Spleen (tissue), 11 donors: ENCODE measurements at regions not wholly inside any gene's neighbourhood (a gene's known extent, or its start where the extent isn't known, plus 50 kb on each side); places are given as distances from the start of the nearest gene placed in this dataset.
"Not testable (repeated sequence)": the region's sequence is repeated elsewhere in the genome, so short reads cannot be mapped to it uniquely, and the experiment has no call there.

ENCODE experiments used
- DNase-seq: peaks from one replicate; pipeline ENCODE4 v3.0.0-alpha.2; 2020
- H3K27ac ChIP-seq, 8 donors: fragments of 200-600 bp; sonication (generic) in 7 of 8; 1 replicate in 4 of 8; 2 replicates in 4 of 8; pipeline versions ENCODE4 v1.5.0 to v1.8.0; 2016 to 2021; ENCODE audit warnings: inconsistent platforms in 4 of 8, mild to moderate bottlenecking in 4 of 8, moderate library complexity in 1 of 8
- H3K27me3 ChIP-seq, 7 donors: fragments of 200-600 bp; sonication (generic) in 6 of 7; replicated peaks in 1 of 7; 1 replicate in 4 of 7; 2 replicates in 3 of 7; pipeline versions ENCODE4 v1.5.0 to v1.8.0; 2016 to 2021; ENCODE audit warnings: inconsistent platforms in 3 of 7, mild to moderate bottlenecking in 1 of 7
- H3K36me3 ChIP-seq, 6 donors: fragments of 200-600 bp; sonication (generic) in 5 of 6; 1 replicate in 4 of 6; 2 replicates in 2 of 6; pipeline versions ENCODE4 v1.5.0 to v1.8.0; 2016 to 2021; ENCODE audit warnings: inconsistent platforms in 2 of 6
- H3K4me1 ChIP-seq, 6 donors: fragments of 200-600 bp; sonication (generic) in 5 of 6; 1 replicate in 3 of 6; 2 replicates in 3 of 6; pipeline versions ENCODE4 v1.5.0 to v1.8.0; 2016 to 2021; ENCODE audit warnings: inconsistent platforms in 3 of 6
- H3K4me3 ChIP-seq, 8 donors: fragments of 200-600 bp; sonication (generic) in 7 of 8; 1 replicate in 4 of 8; 2 replicates in 4 of 8; pipeline versions ENCODE4 v1.5.0 to v1.8.0; 2016 to 2021; ENCODE audit warnings: inconsistent platforms in 4 of 8, mild to moderate bottlenecking in 4 of 8, moderate library complexity in 2 of 8
- H3K9me3 ChIP-seq, 8 donors: fragments of 200-600 bp; sonication (generic) in 7 of 8; 1 replicate in 4 of 8; 2 replicates in 4 of 8; pipeline versions ENCODE4 v1.5.0 to v1.8.0; 2016 to 2021; ENCODE audit warnings: inconsistent platforms in 4 of 8
- CTCF ChIP-seq, 11 experiments: fragments of 200-600 bp in 7 of 11; fragments of 450-650 bp in 4 of 11; sonication (generic) in 4 of 11; IDR thresholded peaks in 8 of 11; conservative IDR thresholded peaks in 3 of 11; 1 replicate in 7 of 11; 2 replicates in 4 of 11; pipeline versions ENCODE4 v1.4.0 to v1.8.0; 2016 to 2021; ENCODE audit warnings: antibody characterized with exemption in 11 of 11, inconsistent platforms in 4 of 11, mild to moderate bottlenecking in 1 of 11
- POLR2A ChIP-seq, 3 donors: fragments of 450-650 bp; IDR thresholded peaks; one replicate each; pipeline ENCODE4 v1.5.1; 2017; ENCODE audit warnings: antibody characterized with exemption in 3 of 3, mild to moderate bottlenecking in 1 of 3
- POLR2AphosphoS5 ChIP-seq, 3 donors: sonication (generic); formaldehyde crosslinking; IDR thresholded peaks; one replicate each; pipeline ENCODE4 v1.5.1; 2017; ENCODE audit warnings: antibody characterized with exemption in 3 of 3
- WGBS, 5 donors: extraction: QIAGEN DNeasy Blood & Tissue Kit in 3 of 5; methylation state at CpG; one replicate each; pipeline versions ENCODE4 v1.1.5 to v1.1.7; 2013 to 2018; 5-methylcytosine and 5-hydroxymethylcytosine counted together
- intact Hi-C: fragments of 100-400 bp; cut with DNase I; formaldehyde crosslinking; loops from one replicate; pipeline ENCODE4 v1.15.0; 2023; ENCODE audit warnings: low total_unique reads
- donor health status: healthy with polysubstance abuse.
- donor health status: DM: no; HTN: no; CAD: no; lungs with moderate emphysema.
- donor health status: DM: no; HTN: no; CAD: no.
- donor health status: Bipolar disorder and iron deficiency.
- donor health status: healthy.
- donor health status: DM: no; HTN: no; CAD: no.
- donor health status: DM: yes; HTN: yes; CAD: no.

- 68 to 73% (median 70%) methylated on average over 14 of the region's 14 CpGs for WGBS, 5 donors
Observed at GRCh38 chr20:48503166-48503815, 324.5 kb downstream of the PREX1 start.

GRCh38 chr20:48502758-48503157, 325.0 kb downstream of the PREX1 start:
- intact Hi-C loops = no loop called here
- TF ChIP-seq POLR2A (IDR thresholded peaks at IDR 0.05) (no peak), CTCF (IDR thresholded peaks at IDR 0.05 in 8 of 11, conservative IDR thresholded peaks at IDR 0.05 in 3 of 11) (no peak), POLR2AphosphoS5 (IDR thresholded peaks at IDR 0.05) (no peak)
- WGBS, 5 donors = 84 to 91% (median 87%) methylated on average over 9 of the region's 9 CpGs
- no peaks in the 10 kb centered on the region for H3K36me3 ChIP-seq
- H3K4me3 ChIP-seq = no peak overlapping the region
- H3K27ac ChIP-seq = no peak overlapping the region
- DNase-seq = no peak
- H3K27me3 ChIP-seq = no peaks in the 10 kb centered on the region
- H3K4me1 ChIP-seq = no peaks in the 10 kb centered on the region
- H3K9me3 ChIP-seq = no peaks in the 10 kb centered on the region

More at GRCh38 chr20:48503166-48503815, 324.5 kb downstream of the PREX1 start:
- DNase-seq = no peak
- no peaks in the 10 kb centered on the region for H3K27me3 ChIP-seq
- no peaks in the 10 kb centered on the region for H3K36me3 ChIP-seq
- H3K27ac ChIP-seq = no peak overlapping the region
- intact Hi-C loops = no loop called here
- H3K9me3 ChIP-seq = no peaks in the 10 kb centered on the region
- H3K4me3 ChIP-seq = no peak overlapping the region
- H3K4me1 ChIP-seq = no peaks in the 10 kb centered on the region
- TF ChIP-seq CTCF (IDR thresholded peaks at IDR 0.05 in 8 of 11, conservative IDR thresholded peaks at IDR 0.05 in 3 of 11) (no peak), POLR2AphosphoS5 (IDR thresholded peaks at IDR 0.05) (no peak), POLR2A (IDR thresholded peaks at IDR 0.05) (no peak)

- no peak for DNase-seq
- Histone ChIP-seq H3K9me3 (no peaks in the 10 kb centered on the region), H3K4me1 (no peaks in the 10 kb centered on the region), H3K27ac (no peak overlapping the region), H3K27me3 (no peaks in the 10 kb centered on the region), H3K36me3 (no peaks in the 10 kb centered on the region), H3K4me3 (no peak overlapping the region)
- TF ChIP-seq CTCF (IDR thresholded peaks at IDR 0.05 in 8 of 11, conservative IDR thresholded peaks at IDR 0.05 in 3 of 11) (no peak), POLR2A (IDR thresholded peaks at IDR 0.05) (no peak), POLR2AphosphoS5 (IDR thresholded peaks at IDR 0.05) (no peak)
- intact Hi-C loops = no loop called here
- WGBS, 5 donors = 82 to 87% (median 82%) methylated on average over 9 of the region's 9 CpGs
Observed at GRCh38 chr20:48502016-48502415, 325.8 kb downstream of the PREX1 start.

GRCh38 chr20:48500900-48501299, 326.9 kb downstream of the PREX1 start:
- H3K27me3 ChIP-seq, H3K4me1 ChIP-seq, DNase-seq, H3K36me3 ChIP-seq, H3K9me3 ChIP-seq, H3K4me3 ChIP-seq, intact Hi-C loops, H3K27ac ChIP-seq: not testable (repeated sequence)
- 73 to 81% (median 79%) methylated on average over 9 of the region's 9 CpGs for WGBS, 5 donors

- 51 to 77% (median 66%) methylated on average over 4 of the region's 4 CpGs for WGBS, 5 donors
- H3K27ac ChIP-seq, H3K4me1 ChIP-seq, H3K4me3 ChIP-seq, intact Hi-C loops, H3K27me3 ChIP-seq, H3K36me3 ChIP-seq, DNase-seq, H3K9me3 ChIP-seq: not testable (repeated sequence)
Observed at GRCh38 chr20:48498939-48499338, 328.9 kb downstream of the PREX1 start.

GRCh38 chr20:48498125-48498524, 329.7 kb downstream of the PREX1 start:
- DNase-seq, H3K36me3 ChIP-seq, H3K4me3 ChIP-seq, H3K27me3 ChIP-seq, H3K27ac ChIP-seq, intact Hi-C loops, H3K9me3 ChIP-seq, H3K4me1 ChIP-seq: not testable (repeated sequence)
- WGBS, 5 donors = 76 to 90% (median 82%) methylated on average over 4 of the region's 4 CpGs
